ENCODE measurements at regions not wholly inside any gene's neighbourhood (a gene's known extent, or its start where the extent isn't known, plus 50 kb on each side); places are given as distances from the start of the nearest gene placed in this dataset.
"Not testable (repeated sequence)": the region's sequence is repeated elsewhere in the genome, so short reads cannot be mapped to it uniquely, and the experiment has no call there.

- H3K9me3 Mint-ChIP-seq; H3K27me3 Mint-ChIP-seq (ENCODE audit: low read depth in 3 of 3); H3K4me3 Mint-ChIP-seq; H4K20me1 ChIP-seq (ENCODE audit: insufficient read depth, low read length); H3K27ac ChIP-seq (ENCODE audit: low read depth in 1 of 2, low read length in 2 of 2); H3K4me3 ChIP-seq (replicated peaks in 1 of 3; ENCODE audit: low read depth in 2 of 3, low read length in 3 of 3); H3K4me2 ChIP-seq (replicated peaks; ENCODE audit: extremely low read depth, low read length, poor library complexity, severe bottlenecking); H3K79me2 ChIP-seq (ENCODE audit: insufficient read depth, low read length); H3K9me3 ChIP-seq (replicated peaks in 1 of 2; ENCODE audit: control insufficient read depth in 1 of 2, insufficient read depth in 1 of 2, low read length in 2 of 2); H3K4me1 Mint-ChIP-seq; DNase-seq; intact Hi-C loops (cut with micrococcal nuclease); H3K27me3 ChIP-seq (ENCODE audit: control insufficient read depth in 2 of 2, insufficient read depth in 2 of 2, low read length in 2 of 2); H3K9ac ChIP-seq (ENCODE audit: insufficient read depth, low read length, poor library complexity, severe bottlenecking); H3K4me1 ChIP-seq (ENCODE audit: control insufficient read depth in 1 of 2, insufficient read depth in 2 of 2, low read length in 2 of 2); H2AFZ ChIP-seq (ENCODE audit: insufficient read depth, low read depth, low read length, poor library complexity, severe bottlenecking); H3K36me3 ChIP-seq (replicated peaks in 1 of 2; ENCODE audit: control insufficient read depth in 1 of 2, insufficient read depth in 2 of 2, low read length in 2 of 2): not testable (repeated sequence)
- WGBS (ENCODE audit: insufficient coverage) = no CpG with 5 or more reads among the region's 3 CpGs
- peak overlapping the region in 1 of 7 donors; percentile 50 for H3K27ac Mint-ChIP-seq
- H3K36me3 Mint-ChIP-seq = peaks cover 17 to 18% of the 10 kb centered on the region in 2 donors
These were observed 93.5 kb downstream of the NBPF8 start for GRCh38 chr1:120508351-120508750.

GRCh38 chr1:120509258-120509657 lies 94.4 kb downstream of the NBPF8 start:
- H3K4me1 Mint-ChIP-seq = not testable (repeated sequence)

GRCh38 chr1:120513099-120513498 lies 98.3 kb downstream of the NBPF8 start:
- no CpG with 5 or more reads among the region's 1 CpG for WGBS (ENCODE audit: insufficient coverage)
- H3K4me3 Mint-ChIP-seq = not testable (repeated sequence)

More at GRCh38 chr1:120509258-120509657, 94.4 kb downstream of the NBPF8 start:
- H3K27me3 ChIP-seq (ENCODE audit: control insufficient read depth in 2 of 2, insufficient read depth in 2 of 2, low read length in 2 of 2); H3K4me2 ChIP-seq (replicated peaks; ENCODE audit: extremely low read depth, low read length, poor library complexity, severe bottlenecking); H4K20me1 ChIP-seq (ENCODE audit: insufficient read depth, low read length); H3K79me2 ChIP-seq (ENCODE audit: insufficient read depth, low read length); H3K27ac ChIP-seq (ENCODE audit: low read depth in 1 of 2, low read length in 2 of 2); H3K36me3 ChIP-seq (replicated peaks in 1 of 2; ENCODE audit: control insufficient read depth in 1 of 2, insufficient read depth in 2 of 2, low read length in 2 of 2); H3K9me3 ChIP-seq (replicated peaks in 1 of 2; ENCODE audit: control insufficient read depth in 1 of 2, insufficient read depth in 1 of 2, low read length in 2 of 2); H3K9me3 Mint-ChIP-seq; intact Hi-C loops (cut with micrococcal nuclease); DNase-seq; H3K9ac ChIP-seq (ENCODE audit: insufficient read depth, low read length, poor library complexity, severe bottlenecking); H2AFZ ChIP-seq (ENCODE audit: insufficient read depth, low read depth, low read length, poor library complexity, severe bottlenecking); H3K27me3 Mint-ChIP-seq (ENCODE audit: low read depth in 3 of 3); H3K4me1 ChIP-seq (ENCODE audit: control insufficient read depth in 1 of 2, insufficient read depth in 2 of 2, low read length in 2 of 2); H3K4me3 Mint-ChIP-seq; H3K4me3 ChIP-seq (replicated peaks in 1 of 3; ENCODE audit: low read depth in 2 of 3, low read length in 3 of 3): not testable (repeated sequence)
- WGBS (ENCODE audit: insufficient coverage) = no CpG with 5 or more reads among the region's 5 CpGs
- Mint-ChIP-seq H3K27ac (peak overlapping the region in 2 of 7 donors; percentile 2 to 73), H3K36me3 (peaks cover 17 to 18% of the 10 kb centered on the region in 2 donors)

GRCh38 chr1:120513531-120513930 lies 98.7 kb downstream of the NBPF8 start:
- H3K4me1 ChIP-seq (ENCODE audit: control insufficient read depth in 1 of 2, insufficient read depth in 2 of 2, low read length in 2 of 2); H2AFZ ChIP-seq (ENCODE audit: insufficient read depth, low read depth, low read length, poor library complexity, severe bottlenecking); H3K27me3 Mint-ChIP-seq (ENCODE audit: low read depth in 3 of 3); H3K27me3 ChIP-seq (ENCODE audit: control insufficient read depth in 2 of 2, insufficient read depth in 2 of 2, low read length in 2 of 2); H3K27ac Mint-ChIP-seq; intact Hi-C loops (cut with micrococcal nuclease); H3K36me3 ChIP-seq (replicated peaks in 1 of 2; ENCODE audit: control insufficient read depth in 1 of 2, insufficient read depth in 2 of 2, low read length in 2 of 2); DNase-seq; H3K27ac ChIP-seq (ENCODE audit: low read depth in 1 of 2, low read length in 2 of 2); H3K4me2 ChIP-seq (replicated peaks; ENCODE audit: extremely low read depth, low read length, poor library complexity, severe bottlenecking); H3K79me2 ChIP-seq (ENCODE audit: insufficient read depth, low read length); H3K4me1 Mint-ChIP-seq; H3K9me3 ChIP-seq (replicated peaks in 1 of 2; ENCODE audit: control insufficient read depth in 1 of 2, insufficient read depth in 1 of 2, low read length in 2 of 2); H3K9me3 Mint-ChIP-seq; H3K4me3 ChIP-seq (replicated peaks in 1 of 3; ENCODE audit: low read depth in 2 of 3, low read length in 3 of 3); H3K4me3 Mint-ChIP-seq; H3K9ac ChIP-seq (ENCODE audit: insufficient read depth, low read length, poor library complexity, severe bottlenecking); H4K20me1 ChIP-seq (ENCODE audit: insufficient read depth, low read length): not testable (repeated sequence)
- WGBS (ENCODE audit: insufficient coverage) = no CpG with 5 or more reads among the region's 4 CpGs
- peaks cover 17 to 18% of the 10 kb centered on the region in 2 donors for H3K36me3 Mint-ChIP-seq

More at GRCh38 chr1:120513099-120513498, 98.3 kb downstream of the NBPF8 start:
- H3K27ac Mint-ChIP-seq; DNase-seq; H3K79me2 ChIP-seq (ENCODE audit: insufficient read depth, low read length); H4K20me1 ChIP-seq (ENCODE audit: insufficient read depth, low read length); H3K9me3 Mint-ChIP-seq; intact Hi-C loops (cut with micrococcal nuclease); H3K9ac ChIP-seq (ENCODE audit: insufficient read depth, low read length, poor library complexity, severe bottlenecking); H3K27ac ChIP-seq (ENCODE audit: low read depth in 1 of 2, low read length in 2 of 2); H3K36me3 ChIP-seq (replicated peaks in 1 of 2; ENCODE audit: control insufficient read depth in 1 of 2, insufficient read depth in 2 of 2, low read length in 2 of 2); H3K4me1 ChIP-seq (ENCODE audit: control insufficient read depth in 1 of 2, insufficient read depth in 2 of 2, low read length in 2 of 2); H3K27me3 ChIP-seq (ENCODE audit: control insufficient read depth in 2 of 2, insufficient read depth in 2 of 2, low read length in 2 of 2); H3K4me3 ChIP-seq (replicated peaks in 1 of 3; ENCODE audit: low read depth in 2 of 3, low read length in 3 of 3); H2AFZ ChIP-seq (ENCODE audit: insufficient read depth, low read depth, low read length, poor library complexity, severe bottlenecking); H3K9me3 ChIP-seq (replicated peaks in 1 of 2; ENCODE audit: control insufficient read depth in 1 of 2, insufficient read depth in 1 of 2, low read length in 2 of 2); H3K4me2 ChIP-seq (replicated peaks; ENCODE audit: extremely low read depth, low read length, poor library complexity, severe bottlenecking); H3K4me1 Mint-ChIP-seq; H3K27me3 Mint-ChIP-seq (ENCODE audit: low read depth in 3 of 3): not testable (repeated sequence)
- H3K36me3 Mint-ChIP-seq = peaks cover 17 to 18% of the 10 kb centered on the region in 2 donors

All from CD14-positive monocyte (primary cell).